ENCODE measurements at regions not wholly inside any gene's neighbourhood (a gene's known extent, or its start where the extent isn't known, plus 50 kb on each side); places are given as distances from the start of the nearest gene placed in this dataset.

GRCh38 chr7:136502162-136502561 is 366.3 kb upstream of the CHRM2 start:
- H3K36me3 Mint-ChIP-seq (ENCODE audit: insufficient read depth in 1 of 3, low read depth in 3 of 3) = no peaks in the 10 kb centered on the region
- H2BK15ac ChIP-seq (ENCODE audit: low read depth, low read length) = no peak overlapping the region
- WGBS (ENCODE audit: extremely low coverage, insufficient read length, low lambda C conversion rate) = no CpG with 5 or more reads among the region's 1 CpG
- no peak overlapping the region for H3K4me3 Mint-ChIP-seq
- no peaks in the 10 kb centered on the region for H3K23me2 ChIP-seq (ENCODE audit: insufficient read length, low read depth, low read length, poor library complexity, severe bottlenecking)
- no peak overlapping the region for H3K27ac ChIP-seq (ENCODE audit: insufficient read length, low read depth, low read length)
- H3K27ac Mint-ChIP-seq = no peak overlapping the region
- no peak overlapping the region for H2BK120ac ChIP-seq (ENCODE audit: low read depth, low read length, poor library complexity, severe bottlenecking)
- H3K18ac ChIP-seq (ENCODE audit: insufficient read length, low read depth, low read length) = no peak overlapping the region
- H3K56ac ChIP-seq (ENCODE audit: insufficient read length, low read depth, low read length) = no peak overlapping the region
- no peaks in the 10 kb centered on the region for H3K79me1 ChIP-seq (ENCODE audit: insufficient read depth, low read depth, low read length, poor library complexity, severe bottlenecking)
- H4K5ac ChIP-seq (ENCODE audit: insufficient read length, low read depth, low read length) = no peak overlapping the region
- H4K91ac ChIP-seq (ENCODE audit: insufficient read length, low read depth, low read length) = no peak overlapping the region
- no peak for DNase-seq
- H3K9me3 ChIP-seq (ENCODE audit: control insufficient read depth, low read depth, low read length) = no peaks in the 10 kb centered on the region
- peaks cover 8 to 11% of the 10 kb centered on the region in 2 experiments; a peak in 3 of 4 replicates for H3K4me1 Mint-ChIP-seq
- no peak overlapping the region for H3K4ac ChIP-seq (ENCODE audit: low read depth, low read length)
- no peaks in the 10 kb centered on the region for H3K9me3 Mint-ChIP-seq
- no peak overlapping the region for H2BK20ac ChIP-seq (ENCODE audit: low read depth, low read length, poor library complexity, severe bottlenecking)
- H2AFZ ChIP-seq (ENCODE audit: low read length) = no peak overlapping the region
- no peak overlapping the region for H3K23ac ChIP-seq (ENCODE audit: insufficient read length, low read depth, low read length)
- H4K8ac ChIP-seq (replicated peaks; ENCODE audit: insufficient read length, low read depth, low read length) = no peak overlapping the region
- TF ChIP-seq, protein P1, sequence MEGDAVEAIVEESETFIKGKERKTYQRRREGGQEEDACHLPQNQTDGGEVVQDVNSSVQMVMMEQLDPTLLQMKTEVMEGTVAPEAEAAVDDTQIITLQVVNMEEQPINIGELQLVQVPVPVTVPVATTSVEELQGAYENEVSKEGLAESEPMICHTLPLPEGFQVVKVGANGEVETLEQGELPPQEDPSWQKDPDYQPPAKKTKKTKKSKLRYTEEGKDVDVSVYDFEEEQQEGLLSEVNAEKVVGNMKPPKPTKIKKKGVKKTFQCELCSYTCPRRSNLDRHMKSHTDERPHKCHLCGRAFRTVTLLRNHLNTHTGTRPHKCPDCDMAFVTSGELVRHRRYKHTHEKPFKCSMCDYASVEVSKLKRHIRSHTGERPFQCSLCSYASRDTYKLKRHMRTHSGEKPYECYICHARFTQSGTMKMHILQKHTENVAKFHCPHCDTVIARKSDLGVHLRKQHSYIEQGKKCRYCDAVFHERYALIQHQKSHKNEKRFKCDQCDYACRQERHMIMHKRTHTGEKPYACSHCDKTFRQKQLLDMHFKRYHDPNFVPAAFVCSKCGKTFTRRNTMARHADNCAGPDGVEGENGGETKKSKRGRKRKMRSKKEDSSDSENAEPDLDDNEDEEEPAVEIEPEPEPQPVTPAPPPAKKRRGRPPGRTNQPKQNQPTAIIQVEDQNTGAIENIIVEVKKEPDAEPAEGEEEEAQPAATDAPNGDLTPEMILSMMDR (conservative IDR thresholded peaks at IDR 0.05) = no peak
- H3K14ac ChIP-seq (ENCODE audit: insufficient read depth, low read length) = no peak overlapping the region
- H3K4me1 ChIP-seq (ENCODE audit: insufficient read depth, low read length) = no peaks in the 10 kb centered on the region
- no peaks in the 10 kb centered on the region for H3K27me3 Mint-ChIP-seq (ENCODE audit: low read depth)
- H2BK5ac ChIP-seq (ENCODE audit: insufficient read length, low read length) = no peak overlapping the region
- no peak overlapping the region for H3T11ph ChIP-seq (ENCODE audit: low read length)
- no peak overlapping the region for H3K9ac ChIP-seq (ENCODE audit: extremely low read depth, insufficient read length, low read length)
- no peaks in the 10 kb centered on the region for H3K79me2 ChIP-seq (ENCODE audit: insufficient read depth, low read length)
- H2AK5ac ChIP-seq (ENCODE audit: insufficient read length, low read length) = no peak overlapping the region
- H2BK12ac ChIP-seq (ENCODE audit: insufficient read length, low read depth, low read length) = no peak overlapping the region
- H3K27me3 ChIP-seq (ENCODE audit: insufficient read depth, low read length) = no peaks in the 10 kb centered on the region
- no peak overlapping the region for H3K4me2 ChIP-seq (ENCODE audit: insufficient read depth, insufficient read length, low read length)
- H4K20me1 ChIP-seq (ENCODE audit: control insufficient read depth, insufficient read depth, insufficient read length) = no peaks in the 10 kb centered on the region
